HCT116 (cell line): ENCODE measurements at regions not wholly inside any gene's neighbourhood (a gene's known extent, or its start where the extent isn't known, plus 50 kb on each side); places are given as distances from the start of the nearest gene placed in this dataset.

Experiments used
- EGR1 ChIP-seq: IDR thresholded peaks from 2 replicates; pipeline ENCODE4 v1.6.1; 2012; ENCODE audit warnings: low read depth
- JUND ChIP-seq: IDR thresholded peaks from 2 replicates; pipeline ENCODE4 v1.6.1; 2012
- SP1 ChIP-seq: IDR thresholded peaks from 2 replicates; pipeline ENCODE4 v1.6.1; 2012; ENCODE audit warnings: low read depth
- TCF7L2 ChIP-seq: IDR thresholded peaks from 2 replicates; pipeline ENCODE4 v1.7.0; 2011; ENCODE audit warnings: borderline replicate concordance, inconsistent platforms; ENCODE audit not compliant: insufficient read depth, insufficient read length; ENCODE audit errors: extremely low read depth
- ZBTB33 ChIP-seq: IDR thresholded peaks from 2 replicates; pipeline ENCODE4 v1.6.1; 2011; ENCODE audit warnings: mild to moderate bottlenecking, low read length, moderate library complexity; ENCODE audit not compliant: insufficient replicate concordance; ENCODE audit errors: extremely low read depth

GRCh38 chr6:169024047-169024660 is 229.5 kb downstream of the THBS2 start:
- TF ChIP-seq JUND, result no peak
- no peak for TF ChIP-seq EGR1
- TF ChIP-seq TCF7L2, result no peak
- TF ChIP-seq SP1, result no peak
- TF ChIP-seq ZBTB33, result no peak
